Lower leg skin (tissue), 3 donors: ENCODE measurements at regions not wholly inside any gene's neighbourhood (a gene's known extent, or its start where the extent isn't known, plus 50 kb on each side); places are given as distances from the start of the nearest gene placed in this dataset.

ENCODE experiments used
- CTCF ChIP-seq, 3 donors: fragments of 450-650 bp; IDR thresholded peaks; one replicate each; pipeline ENCODE4 v1.5.1; 2016; ENCODE audit warnings: antibody characterized with exemption in 3 of 3, mild to moderate bottlenecking in 3 of 3, moderate library complexity in 2 of 3
- POLR2A ChIP-seq, 2 donors: fragments of 450-650 bp; IDR thresholded peaks; one replicate each; pipeline ENCODE4 v1.6.1; 2016 to 2017; ENCODE audit warnings: antibody characterized with exemption in 2 of 2, mild to moderate bottlenecking in 1 of 2, moderate library complexity in 1 of 2

GRCh38 chr17:69828087-69828486 is 246.9 kb upstream of the KCNJ16 start:
- TF ChIP-seq CTCF (IDR thresholded peaks at IDR 0.05): no peak
- TF ChIP-seq POLR2A (IDR thresholded peaks at IDR 0.05): no peak
